GM18507 (cell line): ENCODE measurements at regions not wholly inside any gene's neighbourhood (a gene's known extent, or its start where the extent isn't known, plus 50 kb on each side); places are given as distances from the start of the nearest gene placed in this dataset.

Source experiments
- DNase-seq: peaks from one replicate; pipeline ENCODE4 v3.0.0; 2011; ENCODE audit warnings: low read depth; ENCODE audit not compliant: insufficient read length; ENCODE audit errors: extremely low spot score
- FAIRE-seq: peaks from 2 replicates; lab custom pipeline; 2011; peaks lifted over from hg19 to GRCh38; lab: Jason Lieb, UNC

GRCh38 chr15:70396807-70397206 lies 299.1 kb upstream of the TLE3 start:
- no peak for FAIRE-seq
- no peak for DNase-seq

- no peak for FAIRE-seq
- DNase-seq = no peak
Observed at GRCh38 chr15:70395164-70395563, 297.4 kb upstream of the TLE3 start.

- FAIRE-seq (no peak), DNase-seq (no peak)
Observed at GRCh38 chr15:70390723-70391122, 293.0 kb upstream of the TLE3 start.

DNA sequence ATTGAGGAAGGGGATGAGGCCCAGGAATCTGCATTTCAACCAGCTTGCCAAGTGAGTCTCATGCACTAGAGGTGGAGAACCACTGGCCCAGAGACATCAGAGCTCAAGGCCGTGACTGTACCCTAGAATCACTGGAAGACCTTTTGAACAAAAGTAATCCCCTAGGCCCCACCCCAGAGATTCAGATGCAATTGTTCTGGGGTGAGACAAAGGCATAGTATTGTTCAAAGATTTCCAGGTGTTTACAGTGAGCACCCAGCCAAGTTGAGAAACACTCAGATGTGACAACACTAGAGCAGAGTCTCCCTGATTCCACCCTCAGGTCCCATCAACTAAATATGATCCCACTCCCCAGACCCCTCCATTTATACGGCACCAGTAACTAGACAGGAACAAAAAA lies 290.3 kb upstream of the TLE3 start:
- DNase-seq (no peak), FAIRE-seq (no peak)

- FAIRE-seq = no peak
- no peak for DNase-seq
Observed at GRCh38 chr15:70387081-70387480, 289.4 kb upstream of the TLE3 start.

GRCh38 chr15:70385711-70386110 lies 288.0 kb upstream of the TLE3 start:
- no peak for FAIRE-seq
- DNase-seq = no peak

DNA sequence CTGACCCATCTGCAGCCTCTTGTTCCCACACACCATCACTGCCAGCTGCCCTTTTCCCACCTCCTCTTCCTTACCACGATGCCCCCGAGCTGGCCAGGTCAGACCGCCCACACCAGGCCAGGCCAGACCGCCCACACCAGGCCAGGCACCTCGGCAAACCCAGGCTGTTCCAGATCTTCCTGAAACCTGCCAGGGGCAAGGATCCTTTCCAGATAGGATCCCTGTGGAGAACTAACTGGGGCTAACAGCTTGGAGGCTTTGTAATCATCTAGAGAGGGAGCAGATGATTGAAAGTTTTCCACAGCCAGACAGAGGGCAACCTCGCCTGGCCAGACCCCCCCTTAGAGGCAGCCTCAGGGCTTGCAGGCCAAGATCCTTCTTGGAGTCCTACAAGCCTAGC lies 287.3 kb upstream of the TLE3 start:
- FAIRE-seq = no peak
- no peak for DNase-seq

DNA sequence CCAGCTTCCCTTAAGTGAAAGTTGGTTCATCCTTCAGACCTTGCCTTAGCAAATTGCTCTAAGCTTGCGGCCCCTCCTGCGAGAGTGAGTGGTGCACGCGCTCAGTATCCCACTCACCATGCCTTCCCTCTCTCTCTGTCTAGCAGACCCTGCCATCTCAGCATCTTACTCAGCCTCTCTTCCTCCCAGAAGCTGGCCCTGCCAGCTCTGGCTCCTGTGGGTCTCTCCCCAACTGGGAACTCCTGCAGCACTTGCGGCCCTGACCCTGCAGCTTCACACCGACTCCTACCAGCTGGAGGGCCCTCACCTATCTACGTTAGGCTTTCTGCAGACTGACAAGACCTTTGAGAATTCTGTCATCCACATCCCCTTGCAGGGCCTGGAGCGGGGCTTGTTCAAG lies 286.1 kb upstream of the TLE3 start:
- FAIRE-seq (no peak), DNase-seq (no peak)

GRCh38 chr15:70382762-70383458 lies 285.2 kb upstream of the TLE3 start:
- DNase-seq = no peak
- no peak for FAIRE-seq

- FAIRE-seq (no peak), DNase-seq (no peak)
Observed at GRCh38 chr15:70382009-70382749, 284.5 kb upstream of the TLE3 start.

GRCh38 chr15:70379938-70380883 lies 282.5 kb upstream of the TLE3 start:
- FAIRE-seq = no peak
- DNase-seq = no peak

DNA sequence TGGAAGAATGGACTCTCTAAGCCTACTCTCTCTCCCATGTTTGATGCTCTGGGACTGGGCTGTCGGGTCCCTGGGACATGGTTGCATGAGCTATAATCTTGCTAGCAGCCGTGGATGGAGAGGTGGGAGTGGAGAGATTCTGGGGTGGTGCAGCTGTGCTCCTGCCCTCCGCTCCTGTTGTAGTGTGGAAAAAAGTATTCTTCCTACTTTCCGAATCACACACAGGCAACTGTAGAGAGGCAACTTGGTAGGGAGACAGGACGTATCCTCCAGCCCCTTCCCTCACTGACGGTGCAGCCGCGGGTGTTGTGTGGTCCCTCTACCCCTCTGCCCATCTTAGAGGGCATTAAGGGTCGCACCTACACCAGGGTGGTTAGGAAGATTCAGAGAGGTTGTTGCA lies 281.4 kb upstream of the TLE3 start:
- FAIRE-seq (no peak), DNase-seq (no peak)

GRCh38 chr15:70378126-70379031 lies 280.7 kb upstream of the TLE3 start:
- FAIRE-seq = no peak
- DNase-seq = no peak

DNA sequence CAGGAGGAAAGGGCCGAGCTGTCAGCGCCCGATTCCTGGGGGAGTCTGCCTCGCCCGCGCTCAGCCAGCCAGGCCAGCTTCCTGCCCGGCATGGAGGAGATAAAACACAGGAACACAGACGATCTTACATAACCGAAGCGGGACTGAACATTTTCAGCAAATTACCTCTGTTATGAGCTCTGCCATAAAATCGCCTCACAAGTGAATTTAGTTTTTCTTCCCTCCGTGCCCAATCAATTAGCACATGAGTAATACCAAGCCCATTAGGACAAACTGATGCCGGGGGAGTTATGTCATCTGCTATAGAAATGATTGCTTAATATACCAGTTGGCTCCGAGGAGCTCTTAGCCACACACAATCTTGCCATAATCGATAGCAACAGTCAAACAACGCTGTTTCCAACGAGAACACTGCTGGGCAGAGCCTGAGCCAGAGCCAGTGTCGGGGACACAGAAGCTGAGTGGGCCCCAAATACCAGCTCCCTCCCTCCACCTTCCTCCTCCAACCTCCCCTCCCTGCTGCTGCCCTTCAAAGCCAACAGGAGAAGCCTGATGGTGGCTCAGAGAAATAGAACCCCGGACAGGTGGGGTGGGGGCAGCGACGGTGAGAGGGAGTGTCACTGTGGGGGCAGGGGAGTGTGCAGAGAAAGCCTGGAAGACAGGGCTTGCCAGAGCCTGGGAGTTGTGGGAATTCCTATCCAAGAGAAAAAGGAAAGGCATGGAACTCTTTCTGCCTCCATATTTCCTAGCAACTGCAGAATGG lies 279.4 kb upstream of the TLE3 start:
- DNase-seq (no peak), FAIRE-seq (no peak)

GRCh38 chr15:70376031-70376928 lies 278.6 kb upstream of the TLE3 start:
- FAIRE-seq (no peak), DNase-seq (no peak)

- FAIRE-seq = no peak
- no peak for DNase-seq
Observed at GRCh38 chr15:70375586-70375985, 277.9 kb upstream of the TLE3 start.

- no peak for FAIRE-seq
- DNase-seq = no peak
Observed at GRCh38 chr15:70375006-70375431, 277.3 kb upstream of the TLE3 start.

- FAIRE-seq (no peak), DNase-seq (no peak)
Observed at GRCh38 chr15:70374096-70374495, 276.4 kb upstream of the TLE3 start.
